Nephron progenitor cell (in vitro differentiated cells): ENCODE measurements at regions not wholly inside any gene's neighbourhood (a gene's known extent, or its start where the extent isn't known, plus 50 kb on each side); places are given as distances from the start of the nearest gene placed in this dataset.

ENCODE experiments used
- DNase-seq: peaks from one replicate; pipeline ENCODE4 v3.0.0; 2021
- H3K27ac Mint-ChIP-seq: 2 replicates; pipeline ENCODE4 v1.8.0; 2021; ENCODE audit warnings: mild to moderate bottlenecking, moderate library complexity, mixed read lengths
- H3K27me3 Mint-ChIP-seq: 2 replicates; pipeline ENCODE4 v1.8.0; 2021; ENCODE audit warnings: mild to moderate bottlenecking, low read depth, mixed read lengths; ENCODE audit not compliant: poor library complexity
- H3K36me3 Mint-ChIP-seq: 2 replicates; pipeline ENCODE4 v1.8.0; 2021; ENCODE audit warnings: low read depth, mixed read lengths
- H3K4me1 Mint-ChIP-seq: 2 replicates; pipeline ENCODE4 v1.8.0; 2021; ENCODE audit warnings: mixed read lengths
- H3K4me3 Mint-ChIP-seq: 2 replicates; pipeline ENCODE4 v1.8.0; 2021; ENCODE audit warnings: mild to moderate bottlenecking, moderate library complexity, mixed read lengths
- H3K9me3 Mint-ChIP-seq: 2 replicates; pipeline ENCODE4 v1.8.0; 2021; ENCODE audit warnings: mild to moderate bottlenecking, moderate library complexity, mixed read lengths
- CTCF ChIP-seq: fragments of 200-600 bp; sonication (generic); IDR thresholded peaks from 2 replicates; pipeline ENCODE4 v1.5.0; 2021; ENCODE audit warnings: antibody characterized with exemption

- DNase-seq, result no peak
- no peaks in the 10 kb centered on the region for H3K27me3 Mint-ChIP-seq
- H3K4me1 Mint-ChIP-seq, result no peaks in the 10 kb centered on the region
- peaks cover 38% of the 10 kb centered on the region for H3K9me3 Mint-ChIP-seq
- no peaks in the 10 kb centered on the region for H3K36me3 Mint-ChIP-seq
- no peak overlapping the region for H3K27ac Mint-ChIP-seq
- no peak for TF ChIP-seq CTCF
- no peak overlapping the region for H3K4me3 Mint-ChIP-seq
These were observed 1972.9 kb upstream of the ACO1 start for GRCh38 chr9:30411571-30411970.

- H3K27ac Mint-ChIP-seq, result no peak overlapping the region
- no peaks in the 10 kb centered on the region for H3K4me1 Mint-ChIP-seq
- no peaks in the 10 kb centered on the region for H3K36me3 Mint-ChIP-seq
- no peaks in the 10 kb centered on the region for H3K9me3 Mint-ChIP-seq
- H3K4me3 Mint-ChIP-seq, result no peak overlapping the region
- TF ChIP-seq CTCF, result no peak
- no peak for DNase-seq
- no peaks in the 10 kb centered on the region for H3K27me3 Mint-ChIP-seq
These were observed 1925.3 kb upstream of the ACO1 start for GRCh38 chr9:30459156-30459555.

- no peaks in the 10 kb centered on the region for H3K4me1 Mint-ChIP-seq
- TF ChIP-seq CTCF, result no peak
- H3K9me3 Mint-ChIP-seq, result no peaks in the 10 kb centered on the region
- no peak for DNase-seq
- no peak overlapping the region for H3K4me3 Mint-ChIP-seq
- no peaks in the 10 kb centered on the region for H3K36me3 Mint-ChIP-seq
- no peaks in the 10 kb centered on the region for H3K27me3 Mint-ChIP-seq
- H3K27ac Mint-ChIP-seq, result no peak overlapping the region
These were observed 1907.6 kb upstream of the ACO1 start for GRCh38 chr9:30476826-30477225.

- no peak for DNase-seq
- no peak for TF ChIP-seq CTCF
- Mint-ChIP-seq H3K4me3 (no peak overlapping the region), H3K36me3 (no peaks in the 10 kb centered on the region), H3K27ac (no peak overlapping the region), H3K9me3 (no peaks in the 10 kb centered on the region), H3K27me3 (no peaks in the 10 kb centered on the region), H3K4me1 (peaks cover 4% of the 10 kb centered on the region)
These were observed 1905.8 kb upstream of the ACO1 start for GRCh38 chr9:30478684-30479083.

- Mint-ChIP-seq H3K9me3 (no peaks in the 10 kb centered on the region), H3K27me3 (no peaks in the 10 kb centered on the region), H3K4me3 (no peak overlapping the region), H3K27ac (no peak overlapping the region), H3K36me3 (no peaks in the 10 kb centered on the region), H3K4me1 (peaks cover 4% of the 10 kb centered on the region)
- no peak for DNase-seq
- TF ChIP-seq CTCF, result no peak
These were observed 1901.9 kb upstream of the ACO1 start for GRCh38 chr9:30482499-30482898.

- no peak for DNase-seq
- Mint-ChIP-seq H3K4me3 (no peak overlapping the region), H3K36me3 (no peaks in the 10 kb centered on the region), H3K27ac (no peak overlapping the region), H3K9me3 (no peaks in the 10 kb centered on the region), H3K4me1 (peaks cover 4% of the 10 kb centered on the region), H3K27me3 (no peaks in the 10 kb centered on the region)
- TF ChIP-seq CTCF, result no peak
These were observed 1899.8 kb upstream of the ACO1 start for GRCh38 chr9:30484690-30485089.
